Choroid plexus epithelial cell (primary cell): ENCODE measurements at regions not wholly inside any gene's neighbourhood (a gene's known extent, or its start where the extent isn't known, plus 50 kb on each side); places are given as distances from the start of the nearest gene placed in this dataset.

ENCODE experiments used
- DNase-seq: peaks from one replicate; pipeline ENCODE4 v3.0.0-alpha.2; 2010; ENCODE audit warnings: low read depth
- H3K4me3 ChIP-seq: 2 replicates; pipeline ENCODE4 v1.5.1; 2011; ENCODE audit warnings: low read depth, mild to moderate bottlenecking, control low read depth, low read length, moderate library complexity
- CTCF ChIP-seq: conservative IDR thresholded peaks from 2 replicates; pipeline ENCODE4 v1.5.1; 2011; ENCODE audit warnings: low read depth, mild to moderate bottlenecking, control low read depth, inconsistent platforms, low read length, moderate library complexity

- TF ChIP-seq CTCF = no peak
- no peak overlapping the region for H3K4me3 ChIP-seq
- no peak for DNase-seq
Observed at GRCh38 chr18:51463483-51464136, 266.1 kb upstream of the MEX3C start.

- TF ChIP-seq CTCF = no peak
- no peak for DNase-seq
- no peak overlapping the region for H3K4me3 ChIP-seq
Observed at GRCh38 chr18:51478908-51479307, 281.4 kb upstream of the MEX3C start.

- no peak for TF ChIP-seq CTCF
- H3K4me3 ChIP-seq = no peak overlapping the region
- DNase-seq = no peak
Observed at GRCh38 chr18:51479736-51480135, 282.3 kb upstream of the MEX3C start.

- TF ChIP-seq CTCF = no peak
- no peak for DNase-seq
- no peak overlapping the region for H3K4me3 ChIP-seq
Observed at GRCh38 chr18:51480407-51481261, 283.2 kb upstream of the MEX3C start.

GRCh38 chr18:51486735-51487366 is 289.4 kb upstream of the MEX3C start:
- TF ChIP-seq CTCF = no peak
- DNase-seq = no peak
- H3K4me3 ChIP-seq = no peak overlapping the region

- no peak for DNase-seq
- H3K4me3 ChIP-seq = no peak overlapping the region
- no peak for TF ChIP-seq CTCF
Observed at GRCh38 chr18:51490417-51490816, 292.9 kb upstream of the MEX3C start.
